ENCODE measurements at regions not wholly inside any gene's neighbourhood (a gene's known extent, or its start where the extent isn't known, plus 50 kb on each side); places are given as distances from the start of the nearest gene placed in this dataset.

DNA sequence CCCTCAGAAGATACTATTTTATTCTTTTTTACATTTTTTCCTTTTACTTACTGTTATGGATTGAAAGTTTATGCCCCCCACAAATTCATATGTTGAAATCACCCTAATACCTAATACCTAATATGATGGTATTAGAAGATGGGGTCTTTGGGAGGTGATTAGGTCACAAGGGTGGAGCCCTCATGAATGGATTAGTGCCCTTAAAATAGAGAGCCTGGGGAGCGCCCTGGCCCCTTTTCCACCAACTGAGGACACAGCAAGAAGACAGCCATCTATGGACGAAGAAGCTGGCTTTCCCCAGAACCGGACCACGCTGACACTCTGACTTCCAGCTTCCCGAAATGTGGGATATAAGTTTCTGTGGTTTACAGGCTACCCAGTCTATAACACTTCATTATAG, 58.6 kb upstream of the FAT1 start:
- TF ChIP-seq, protein P1, sequence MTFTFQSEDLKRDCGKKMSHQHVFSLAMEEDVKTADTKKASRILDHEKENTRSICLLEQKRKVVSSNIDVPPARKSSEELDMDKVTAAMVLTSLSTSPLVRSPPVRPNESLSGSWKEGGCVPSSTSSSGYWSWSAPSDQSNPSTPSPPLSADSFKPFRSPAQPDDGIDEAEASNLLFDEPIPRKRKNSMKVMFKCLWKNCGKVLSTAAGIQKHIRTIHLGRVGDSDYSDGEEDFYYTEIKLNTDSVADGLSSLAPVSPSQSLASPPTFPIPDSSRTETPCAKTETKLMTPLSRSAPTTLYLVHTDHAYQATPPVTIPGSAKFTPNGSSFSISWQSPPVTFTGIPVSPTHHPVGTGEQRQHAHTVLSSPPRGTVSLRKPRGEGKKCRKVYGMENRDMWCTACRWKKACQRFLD (CRISPR knock-in tag; IDR thresholded peaks at IDR 0.05; ENCODE audit: borderline replicate concordance): no peak
- TF ChIP-seq ZNF264 (CRISPR knock-in tag; IDR thresholded peaks at IDR 0.05) (peak; percentile 95), ZNF430 (CRISPR knock-in tag; IDR thresholded peaks at IDR 0.05) (no peak), SOX5 (CRISPR knock-in tag; IDR thresholded peaks at IDR 0.05; ENCODE audit: borderline replicate concordance) (no peak), IRF2 (CRISPR knock-in tag; IDR thresholded peaks at IDR 0.05) (no peak), HES4 (CRISPR knock-in tag; IDR thresholded peaks at IDR 0.05; ENCODE audit: borderline replicate concordance) (no peak)
- FAIRE-seq (no peak), ATAC-seq (no peak), DNase-seq (ENCODE audit: low spot score) (no peak)
- Histone ChIP-seq H3K27ac (ENCODE audit: extremely low read length, insufficient read depth, low read length) (peak overlapping the region; percentile 64), H3K9me3 (ENCODE audit: low read length) (no peaks in the 10 kb centered on the region), H3K4me3 (replicated peaks in 1 of 3; ENCODE audit: insufficient read depth in 1 of 3, low read depth in 2 of 3, low read length in 3 of 3) (no peak overlapping the region), H4K20me1 (ENCODE audit: insufficient read depth, low read length) (no peaks in the 10 kb centered on the region), H3K4me1 (ENCODE audit: insufficient read depth, low read length) (peaks cover 77% of the 10 kb centered on the region), H3K79me2 (ENCODE audit: insufficient read depth, low read length) (no peaks in the 10 kb centered on the region), H3K36me3 (replicated peaks in 1 of 2; ENCODE audit: control insufficient read depth in 1 of 2, insufficient read depth in 2 of 2, low read length in 2 of 2) (no peaks in the 10 kb centered on the region), H3K27me3 (ENCODE audit: control insufficient read depth in 1 of 2, insufficient read depth in 2 of 2, low read length in 2 of 2) (no peaks in the 10 kb centered on the region), H3K9ac (ENCODE audit: insufficient read depth, low read depth, low read length) (no peak overlapping the region), H3K4me2 (ENCODE audit: low read depth, low read length) (no peak overlapping the region), H2AFZ (ENCODE audit: low read length) (no peak overlapping the region)
- BruUV-seq (replicated peaks): no TSS peak
- ChIA-PET CTCF (ENCODE audit: low intra/inter-chr PET ratio, low total read pairs) (no interaction called here), POLR2A (no interaction called here)
- in situ Hi-C loops (cut with HindIII; ENCODE audit: extremely low pct_ligation_motif_present, low pct_unique_long_range_greater_than_20kb) (no loop called here), intact Hi-C loops (cut with micrococcal nuclease; ENCODE audit: unreplicated experiment) (loop anchor here (5.0 kb wide), 1 partner anchor 155 kb away; no protein-coding TSS in a partner anchor)
- WGBS (ENCODE audit: low lambda C conversion rate): 78% methylated on average over 5 of the region's 5 CpGs

- in situ Hi-C loops (cut with HindIII; ENCODE audit: extremely low pct_ligation_motif_present, low pct_unique_long_range_greater_than_20kb): no loop called here
- Histone ChIP-seq H3K9me3 (ENCODE audit: low read length) (no peaks in the 10 kb centered on the region), H3K36me3 (replicated peaks in 1 of 2; ENCODE audit: control insufficient read depth in 1 of 2, insufficient read depth in 2 of 2, low read length in 2 of 2) (no peaks in the 10 kb centered on the region), H2AFZ (ENCODE audit: low read length) (no peak overlapping the region), H3K4me2 (ENCODE audit: low read depth, low read length) (no peak overlapping the region), H3K79me2 (ENCODE audit: insufficient read depth, low read length) (no peaks in the 10 kb centered on the region), H4K20me1 (ENCODE audit: insufficient read depth, low read length) (no peaks in the 10 kb centered on the region), H3K4me1 (ENCODE audit: insufficient read depth, low read length) (peaks cover 38% of the 10 kb centered on the region), H3K27ac (ENCODE audit: extremely low read length, insufficient read depth, low read length) (no peak overlapping the region), H3K27me3 (ENCODE audit: control insufficient read depth in 1 of 2, insufficient read depth in 2 of 2, low read length in 2 of 2) (no peaks in the 10 kb centered on the region), H3K9ac (ENCODE audit: insufficient read depth, low read depth, low read length) (no peak overlapping the region), H3K4me3 (replicated peaks in 1 of 3; ENCODE audit: insufficient read depth in 1 of 3, low read depth in 2 of 3, low read length in 3 of 3) (no peak overlapping the region)
- DNase-seq (ENCODE audit: low spot score): no peak
- intact Hi-C loops (cut with micrococcal nuclease; ENCODE audit: unreplicated experiment): no loop called here
- ChIA-PET CTCF (ENCODE audit: low intra/inter-chr PET ratio, low total read pairs) (no interaction called here), POLR2A (no interaction called here)
- no peak for FAIRE-seq
- ATAC-seq: no peak; the same call in 2 of the 3 replicates
- no TSS peak for BruUV-seq (replicated peaks)
- WGBS (ENCODE audit: low lambda C conversion rate): 67% methylated on average over 4 of the region's 5 CpGs
- TF ChIP-seq ZBED4 (CRISPR knock-in tag; IDR thresholded peaks at IDR 0.05; ENCODE audit: borderline replicate concordance) (no peak), ZBTB38 (CRISPR knock-in tag; IDR thresholded peaks at IDR 0.05) (no peak), NFE2 (CRISPR knock-in tag; IDR thresholded peaks at IDR 0.05) (no peak), TBL1XR1 (IDR thresholded peaks at IDR 0.05; ENCODE audit: borderline replicate concordance, low read length, partially characterized antibody) (no peak)
- TF ChIP-seq, protein P2, sequence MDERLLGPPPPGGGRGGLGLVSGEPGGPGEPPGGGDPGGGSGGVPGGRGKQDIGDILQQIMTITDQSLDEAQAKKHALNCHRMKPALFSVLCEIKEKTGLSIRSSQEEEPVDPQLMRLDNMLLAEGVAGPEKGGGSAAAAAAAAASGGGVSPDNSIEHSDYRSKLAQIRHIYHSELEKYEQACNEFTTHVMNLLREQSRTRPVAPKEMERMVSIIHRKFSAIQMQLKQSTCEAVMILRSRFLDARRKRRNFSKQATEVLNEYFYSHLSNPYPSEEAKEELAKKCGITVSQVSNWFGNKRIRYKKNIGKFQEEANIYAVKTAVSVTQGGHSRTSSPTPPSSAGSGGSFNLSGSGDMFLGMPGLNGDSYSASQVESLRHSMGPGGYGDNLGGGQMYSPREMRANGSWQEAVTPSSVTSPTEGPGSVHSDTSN (CRISPR knock-in tag; IDR thresholded peaks at IDR 0.05): no peak
Measured at GRCh38 chr4:186787536-186787935, 63.9 kb upstream of the FAT1 start.
